ENCODE measurements at regions not wholly inside any gene's neighbourhood (a gene's known extent, or its start where the extent isn't known, plus 50 kb on each side); places are given as distances from the start of the nearest gene placed in this dataset.
A peak's percentile ranks its signal among the peaks of the same experiment; 100 is the strongest.

DNA sequence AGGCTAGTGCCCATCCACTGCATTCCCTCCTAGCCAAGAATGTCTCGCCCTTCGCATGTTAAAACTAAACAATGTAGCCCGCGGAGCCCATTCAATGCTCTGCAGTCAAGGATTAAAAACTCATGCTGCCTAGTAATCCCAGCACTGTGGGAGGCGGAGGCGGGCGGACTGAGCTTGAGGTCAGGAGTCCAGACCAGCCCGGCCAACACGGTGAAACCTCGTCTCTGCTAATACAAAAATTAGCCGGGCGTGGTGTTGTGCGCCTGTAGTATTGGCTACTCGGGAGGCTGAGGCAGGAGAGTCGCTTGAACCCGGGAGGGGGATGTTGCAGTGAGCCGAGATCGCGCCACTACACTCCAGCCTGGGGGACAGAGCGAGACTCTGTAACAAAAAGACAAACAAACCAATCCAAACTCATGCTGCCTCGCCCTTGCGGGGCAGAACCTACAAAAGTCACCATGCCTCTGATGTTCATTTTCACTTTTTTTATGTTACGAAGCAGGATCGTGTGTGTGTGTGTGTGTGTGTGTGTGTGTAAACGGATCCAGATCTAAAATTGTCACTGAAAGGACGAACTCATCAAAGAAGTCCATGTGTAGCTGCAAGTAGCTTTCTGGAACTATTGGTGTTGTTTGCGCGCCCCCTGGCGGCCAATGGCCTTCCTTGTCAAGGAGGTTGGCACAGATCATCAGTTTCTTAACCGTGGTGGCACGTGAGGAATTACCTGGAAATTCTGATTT lies 54.8 kb upstream of the SPESP1 start:
- TF ChIP-seq, protein P1, sequence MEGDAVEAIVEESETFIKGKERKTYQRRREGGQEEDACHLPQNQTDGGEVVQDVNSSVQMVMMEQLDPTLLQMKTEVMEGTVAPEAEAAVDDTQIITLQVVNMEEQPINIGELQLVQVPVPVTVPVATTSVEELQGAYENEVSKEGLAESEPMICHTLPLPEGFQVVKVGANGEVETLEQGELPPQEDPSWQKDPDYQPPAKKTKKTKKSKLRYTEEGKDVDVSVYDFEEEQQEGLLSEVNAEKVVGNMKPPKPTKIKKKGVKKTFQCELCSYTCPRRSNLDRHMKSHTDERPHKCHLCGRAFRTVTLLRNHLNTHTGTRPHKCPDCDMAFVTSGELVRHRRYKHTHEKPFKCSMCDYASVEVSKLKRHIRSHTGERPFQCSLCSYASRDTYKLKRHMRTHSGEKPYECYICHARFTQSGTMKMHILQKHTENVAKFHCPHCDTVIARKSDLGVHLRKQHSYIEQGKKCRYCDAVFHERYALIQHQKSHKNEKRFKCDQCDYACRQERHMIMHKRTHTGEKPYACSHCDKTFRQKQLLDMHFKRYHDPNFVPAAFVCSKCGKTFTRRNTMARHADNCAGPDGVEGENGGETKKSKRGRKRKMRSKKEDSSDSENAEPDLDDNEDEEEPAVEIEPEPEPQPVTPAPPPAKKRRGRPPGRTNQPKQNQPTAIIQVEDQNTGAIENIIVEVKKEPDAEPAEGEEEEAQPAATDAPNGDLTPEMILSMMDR (IDR thresholded peaks at IDR 0.05; ENCODE audit: poor library complexity), result peak; percentile 97
- no peak for TF ChIP-seq EZH2 (IDR thresholded peaks at IDR 0.05; ENCODE audit: borderline replicate concordance)

Measured in hepatocyte (in vitro differentiated cells).